GDM1 (cell line): ENCODE measurements at regions not wholly inside any gene's neighbourhood (a gene's known extent, or its start where the extent isn't known, plus 50 kb on each side); places are given as distances from the start of the nearest gene placed in this dataset.

Experiments used
- DNase-seq: peaks from one replicate; lab custom pipeline; 2025; lab: John Stamatoyannopoulos, UW

- no peak for DNase-seq
Measured at GRCh38 chr4:123878976-123879375, 482.4 kb downstream of the SPRY1 start.

DNA sequence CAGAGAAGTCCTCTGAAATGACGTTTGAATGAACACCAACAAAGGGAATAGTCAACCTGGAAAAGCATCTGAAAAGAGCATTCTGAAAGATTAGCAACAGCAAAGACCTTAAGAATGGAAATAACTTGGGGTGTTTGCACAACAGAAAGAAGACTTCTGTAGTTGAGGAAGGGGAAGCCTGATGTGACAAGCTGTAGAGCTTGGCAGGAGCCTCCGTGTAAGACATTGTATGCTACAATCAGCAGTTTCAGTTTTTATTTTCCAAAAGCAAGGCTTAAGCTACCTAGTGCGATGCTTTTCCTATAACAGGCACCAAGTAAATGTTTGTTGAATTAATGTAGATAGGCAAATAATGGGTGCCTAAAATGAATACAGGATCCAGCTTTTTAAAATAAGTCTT, 484.0 kb downstream of the SPRY1 start:
- DNase-seq, result no peak

- DNase-seq, result no peak
Measured at GRCh38 chr4:123884922-123885321, 488.3 kb downstream of the SPRY1 start.

- DNase-seq, result no peak
Measured at GRCh38 chr4:123889507-123889906, 492.9 kb downstream of the SPRY1 start.

DNA sequence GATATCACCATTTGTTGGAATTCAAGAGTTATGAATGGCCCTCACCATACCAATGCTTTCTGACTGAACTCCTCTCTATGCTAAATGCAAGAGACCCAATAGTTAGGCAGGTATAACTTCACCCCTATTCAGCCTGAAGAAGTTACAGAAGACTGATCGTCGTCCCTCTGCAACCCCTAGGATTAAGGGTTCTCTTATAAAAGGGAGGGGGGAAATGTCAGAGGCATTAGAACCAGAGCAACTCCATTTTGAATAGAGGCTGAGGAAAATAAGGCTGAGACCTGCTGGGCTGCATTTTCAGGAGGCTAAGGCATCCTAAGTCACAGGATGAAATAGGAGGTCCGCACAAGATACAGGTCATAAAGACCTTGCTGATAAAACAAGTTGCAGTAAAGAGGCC, 494.3 kb downstream of the SPRY1 start:
- DNase-seq, result no peak

- DNase-seq, result no peak
Measured at GRCh38 chr4:123891881-123892280, 495.3 kb downstream of the SPRY1 start.

GRCh38 chr4:123892368-123892976, 495.9 kb downstream of the SPRY1 start:
- DNase-seq, result no peak

DNA sequence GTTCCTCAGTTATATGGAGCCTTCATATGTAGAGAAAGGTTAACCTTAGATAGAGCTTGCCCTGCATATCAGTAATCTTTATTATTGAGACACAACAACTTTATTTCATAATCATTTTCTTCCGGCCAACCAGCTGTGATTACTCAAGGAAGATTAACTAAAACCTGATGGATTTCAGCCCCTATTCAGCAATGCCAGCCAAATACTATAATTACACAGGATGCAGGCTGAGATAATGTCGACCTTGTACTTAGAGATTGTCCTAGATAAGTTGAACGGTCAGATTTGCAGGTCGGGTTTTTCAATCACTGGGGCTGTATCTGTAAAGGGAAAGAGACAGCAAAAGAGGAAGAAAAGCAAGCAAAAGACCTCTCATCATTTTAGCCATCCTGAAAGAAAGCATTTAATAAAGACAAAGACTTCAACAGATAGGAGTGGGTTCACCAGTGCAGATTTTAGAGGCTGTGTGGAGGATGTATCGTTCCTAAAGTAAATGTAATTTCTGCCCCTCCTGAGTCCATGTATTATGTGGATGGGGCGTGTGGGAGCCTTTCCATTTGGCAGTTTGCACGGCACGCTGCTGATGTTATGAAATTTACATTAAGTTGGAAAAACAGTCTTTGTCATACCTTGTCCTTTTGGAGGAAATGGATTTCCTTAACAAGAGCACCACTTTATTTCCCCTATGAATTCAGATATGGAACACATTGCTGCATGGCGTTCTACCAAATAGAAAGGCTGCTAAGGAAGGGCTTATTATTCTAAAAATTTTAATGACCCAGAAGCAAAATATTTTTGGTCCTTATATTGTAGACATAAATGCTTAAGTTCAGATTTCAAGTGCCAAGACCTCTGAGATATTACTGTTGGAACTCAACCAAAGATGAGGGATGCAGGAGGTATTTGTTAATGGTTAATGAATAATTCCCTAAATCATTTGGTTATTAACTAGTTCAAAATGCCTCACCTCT, 496.7 kb downstream of the SPRY1 start:
- DNase-seq, result no peak

DNA sequence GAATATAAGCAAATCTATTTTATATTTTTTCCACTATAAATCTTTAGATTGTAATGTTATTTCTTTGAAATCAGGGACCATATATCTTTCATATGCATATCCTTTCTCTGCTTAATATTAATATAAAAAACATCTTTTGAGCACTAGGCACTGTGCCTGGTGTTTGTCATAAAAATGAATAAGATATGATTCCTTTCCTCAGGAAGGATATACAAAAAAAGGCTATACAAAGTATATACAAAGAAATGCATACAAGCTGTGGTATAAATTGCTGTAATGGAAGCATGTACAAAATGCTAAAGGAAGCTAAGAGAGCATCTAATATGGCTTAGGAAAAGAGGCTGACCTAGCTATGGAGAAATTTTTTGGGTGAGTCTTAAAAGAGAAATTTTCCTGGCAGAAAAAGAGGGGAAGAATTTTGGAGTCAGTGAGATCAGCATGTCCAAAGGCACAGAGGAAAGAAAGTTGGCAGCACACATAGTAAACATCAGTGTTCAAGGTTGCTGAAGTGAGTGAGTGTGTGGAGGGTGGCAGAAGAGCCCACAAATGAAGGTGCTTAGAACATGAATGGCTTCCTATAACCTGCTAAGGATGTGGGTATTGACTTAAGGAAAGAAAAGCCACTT, 500.0 kb downstream of the SPRY1 start:
- no peak for DNase-seq

DNA sequence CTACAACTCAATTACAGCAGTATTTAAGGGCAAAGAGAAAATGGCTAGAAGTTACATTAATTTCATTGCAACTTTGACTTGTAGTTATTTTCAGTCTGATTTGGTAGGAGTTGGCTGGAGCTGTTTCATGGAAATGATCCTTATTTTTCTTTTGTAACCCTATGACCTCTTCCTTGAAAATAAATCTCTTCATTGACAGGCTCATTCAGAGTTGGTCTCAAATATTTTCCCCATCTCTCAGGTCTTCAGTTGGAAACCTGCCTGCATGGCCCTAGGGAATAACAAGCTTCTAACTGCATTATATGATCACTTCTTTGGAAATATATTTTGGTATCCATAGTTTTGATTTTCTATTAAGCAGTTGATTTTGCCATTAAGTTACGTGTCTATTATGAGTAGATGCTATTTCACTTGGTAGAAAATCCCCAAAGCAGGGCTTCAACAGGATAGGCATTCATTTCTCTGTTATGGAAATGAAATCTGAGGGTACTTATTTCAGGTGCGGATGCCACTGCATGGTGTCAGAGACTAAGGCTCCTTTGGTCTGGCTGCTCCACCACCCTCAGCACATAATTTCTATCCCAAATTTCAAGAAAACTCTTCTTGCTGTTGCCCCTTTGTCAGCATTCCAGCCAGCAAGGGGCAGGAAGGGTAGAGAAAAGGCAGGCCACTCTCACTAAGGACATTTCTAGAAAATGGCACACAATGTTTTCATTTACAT, 502.5 kb downstream of the SPRY1 start:
- DNase-seq, result no peak

GRCh38 chr4:123904882-123905281, 508.3 kb downstream of the SPRY1 start:
- DNase-seq, result no peak

DNA sequence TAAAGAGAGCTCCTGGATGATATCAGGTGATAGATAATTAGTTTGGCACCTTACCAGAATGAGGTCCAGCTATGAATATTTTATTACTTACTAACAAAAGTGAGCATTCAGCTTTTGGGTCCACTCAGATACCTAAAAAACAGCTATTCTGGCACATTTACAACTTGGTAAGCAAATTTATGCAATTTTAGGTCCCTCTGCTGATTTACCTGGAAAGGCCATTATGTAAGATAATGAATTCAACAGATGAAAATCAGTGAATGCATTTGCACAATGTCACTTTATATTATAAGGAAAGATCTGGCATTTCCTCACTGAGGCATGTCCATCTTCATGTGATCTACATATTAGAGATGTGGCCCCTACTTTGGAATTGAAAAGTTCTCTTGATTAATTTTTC, 517.0 kb downstream of the SPRY1 start:
- DNase-seq, result no peak

GRCh38 chr4:123916821-123917220, 520.2 kb downstream of the SPRY1 start:
- DNase-seq, result no peak

- no peak for DNase-seq
Measured at GRCh38 chr4:123919576-123920098, 523.0 kb downstream of the SPRY1 start.

GRCh38 chr4:123921339-123921738, 524.7 kb downstream of the SPRY1 start:
- no peak for DNase-seq

GRCh38 chr4:123922847-123923246, 526.3 kb downstream of the SPRY1 start:
- DNase-seq, result no peak

- no peak for DNase-seq
Measured at GRCh38 chr4:123924536-123924935, 527.9 kb downstream of the SPRY1 start.

DNA sequence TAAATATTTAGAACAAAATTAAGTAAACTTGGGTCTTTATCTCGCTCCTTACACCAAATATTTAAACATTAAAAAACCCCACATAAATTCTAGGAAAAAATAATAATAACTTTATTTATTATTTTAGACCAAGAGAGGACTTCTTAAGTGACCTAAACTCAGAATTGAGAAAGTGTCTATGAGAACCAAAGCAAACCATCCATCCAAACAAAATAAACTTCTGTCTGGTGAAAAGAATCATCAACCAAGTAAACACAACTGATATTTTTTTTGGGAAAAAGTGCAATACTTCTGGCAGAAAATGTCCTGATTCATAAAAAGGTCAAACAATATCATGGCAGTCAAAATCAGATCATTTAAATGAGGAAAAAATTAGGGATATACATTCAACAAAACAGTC, 533.0 kb downstream of the SPRY1 start:
- DNase-seq, result no peak

DNA sequence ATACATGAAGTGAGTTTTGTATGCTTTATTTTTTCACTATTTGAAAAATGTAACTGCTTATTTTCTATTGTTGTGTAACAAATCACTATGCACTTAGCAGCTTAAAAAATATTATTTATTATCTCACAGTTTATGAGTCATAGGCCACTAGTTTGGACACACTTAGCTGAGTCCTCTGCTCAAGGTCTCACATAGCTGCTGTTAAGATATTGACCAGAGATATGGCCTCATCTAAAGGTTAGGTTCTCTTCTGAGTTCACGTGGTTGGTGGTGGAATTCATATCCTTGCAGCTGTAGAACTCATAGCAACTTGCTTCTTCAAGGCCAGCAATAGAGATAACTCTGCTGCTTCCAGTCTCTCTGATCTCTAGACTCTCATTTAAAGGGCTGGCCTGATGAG, 534.4 kb downstream of the SPRY1 start:
- DNase-seq, result no peak

DNA sequence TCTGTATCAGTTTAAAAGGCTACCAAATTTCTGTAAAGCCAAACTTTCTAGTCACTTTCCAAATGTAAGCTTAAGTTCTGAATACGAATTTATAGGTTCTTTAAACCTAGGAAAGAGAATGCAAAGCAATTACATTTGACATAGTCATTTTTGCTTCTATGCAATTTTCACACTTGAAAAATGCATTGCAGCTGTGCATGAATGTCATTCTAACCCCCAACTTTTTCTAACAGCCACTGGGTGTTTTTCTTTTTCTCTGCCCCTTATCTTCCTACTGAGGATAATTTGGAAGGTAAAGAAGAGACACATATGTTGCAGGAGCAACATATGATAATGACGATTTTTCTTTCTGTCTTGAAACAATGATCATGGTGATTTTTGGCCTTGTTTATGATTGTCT, 537.5 kb downstream of the SPRY1 start:
- no peak for DNase-seq

DNA sequence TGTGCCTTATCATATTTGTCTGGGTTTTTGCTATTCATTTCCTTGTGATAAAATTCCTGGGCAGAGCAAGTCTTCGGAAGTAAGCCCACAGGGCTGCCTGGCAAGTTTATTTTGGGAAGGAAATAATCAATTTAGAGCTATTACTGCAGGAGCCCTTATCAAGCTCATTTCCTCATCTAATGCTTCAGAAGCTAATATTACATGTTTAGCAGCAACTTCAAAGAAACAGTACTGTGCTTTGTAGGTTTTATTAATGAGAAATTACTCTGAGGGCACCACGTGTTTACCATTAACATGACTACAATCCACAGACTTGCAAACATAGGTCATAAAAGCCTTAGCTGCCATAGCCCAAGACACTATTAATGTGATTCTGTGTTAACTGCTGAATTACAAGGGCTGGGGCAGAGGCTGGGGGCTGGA, 540.0 kb downstream of the SPRY1 start:
- no peak for DNase-seq

- DNase-seq, result no peak
Measured at GRCh38 chr4:123937581-123937980, 541.0 kb downstream of the SPRY1 start.
